Fibroblast of peridontal ligament (primary cell): ENCODE measurements at regions not wholly inside any gene's neighbourhood (a gene's known extent, or its start where the extent isn't known, plus 50 kb on each side); places are given as distances from the start of the nearest gene placed in this dataset.
"Not testable (repeated sequence)": the region's sequence is repeated elsewhere in the genome, so short reads cannot be mapped to it uniquely, and the experiment has no call there.

Source experiments
- DNase-seq: peaks from one replicate; pipeline ENCODE4 v3.0.0-alpha.2; 2010; ENCODE audit errors: extremely low read depth

GRCh38 chr7:24134535-24134934, 149.5 kb upstream of the NPY start:
- no peak for DNase-seq

GRCh38 chr7:24135003-24135817, 148.8 kb upstream of the NPY start:
- no peak for DNase-seq

GRCh38 chr7:24137338-24137737, 146.7 kb upstream of the NPY start:
- no peak for DNase-seq

- DNase-seq: no peak
Measured at GRCh38 chr7:24138343-24138742, 145.6 kb upstream of the NPY start.

- DNase-seq: no peak
Measured at GRCh38 chr7:24140001-24140400, 144.0 kb upstream of the NPY start.

GRCh38 chr7:24141874-24142509, 142.0 kb upstream of the NPY start:
- no peak for DNase-seq

GRCh38 chr7:24143547-24143946, 140.4 kb upstream of the NPY start:
- DNase-seq: no peak

GRCh38 chr7:24151944-24152343, 132.0 kb upstream of the NPY start:
- no peak for DNase-seq

GRCh38 chr7:24152356-24152755, 131.6 kb upstream of the NPY start:
- no peak for DNase-seq

- DNase-seq: no peak
Measured at GRCh38 chr7:24152877-24153472, 131.0 kb upstream of the NPY start.

GRCh38 chr7:24157666-24158065, 126.3 kb upstream of the NPY start:
- no peak for DNase-seq

- DNase-seq: peak; percentile 2
Measured at GRCh38 chr7:24158975-24159374, 125.0 kb upstream of the NPY start.

- no peak for DNase-seq
Measured at GRCh38 chr7:24164401-24164800, 119.6 kb upstream of the NPY start.

GRCh38 chr7:24169077-24169624, 114.8 kb upstream of the NPY start:
- DNase-seq: no peak

- DNase-seq: not testable (repeated sequence)
Measured at GRCh38 chr7:24171951-24172350, 112.0 kb upstream of the NPY start.

GRCh38 chr7:24172856-24173255, 111.1 kb upstream of the NPY start:
- no peak for DNase-seq

GRCh38 chr7:24175603-24176002, 108.4 kb upstream of the NPY start:
- DNase-seq: no peak

- no peak for DNase-seq
Measured at GRCh38 chr7:24178811-24179570, 105.0 kb upstream of the NPY start.

GRCh38 chr7:24191362-24191761, 92.6 kb upstream of the NPY start:
- no peak for DNase-seq

GRCh38 chr7:24192053-24192452, 91.9 kb upstream of the NPY start:
- no peak for DNase-seq

GRCh38 chr7:24192691-24193090, 91.3 kb upstream of the NPY start:
- DNase-seq: no peak

GRCh38 chr7:24197852-24198251, 86.1 kb upstream of the NPY start:
- DNase-seq: no peak
